ENCODE measurements at regions not wholly inside any gene's neighbourhood (a gene's known extent, or its start where the extent isn't known, plus 50 kb on each side); places are given as distances from the start of the nearest gene placed in this dataset.

DNA sequence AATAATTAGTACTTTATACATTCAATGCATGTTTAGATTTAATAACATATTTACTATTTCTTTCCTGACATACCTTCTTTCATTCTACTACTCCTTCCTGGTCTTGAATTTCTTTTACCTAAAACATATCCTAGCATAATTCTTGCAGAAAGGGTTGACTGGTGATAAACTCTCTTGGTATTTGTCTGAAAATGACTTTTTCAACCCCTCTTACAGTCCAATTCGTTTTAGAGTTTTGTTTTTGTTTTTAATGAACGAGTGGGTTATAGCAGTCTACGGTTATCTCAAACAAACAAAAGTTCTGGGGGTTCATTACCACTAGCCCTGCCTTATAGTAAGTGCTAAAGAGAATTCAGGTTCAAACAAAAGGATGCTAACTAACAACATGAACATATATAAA is 69.6 kb upstream of the ALDH1B1 start (continued):
- TF ChIP-seq, protein P1, sequence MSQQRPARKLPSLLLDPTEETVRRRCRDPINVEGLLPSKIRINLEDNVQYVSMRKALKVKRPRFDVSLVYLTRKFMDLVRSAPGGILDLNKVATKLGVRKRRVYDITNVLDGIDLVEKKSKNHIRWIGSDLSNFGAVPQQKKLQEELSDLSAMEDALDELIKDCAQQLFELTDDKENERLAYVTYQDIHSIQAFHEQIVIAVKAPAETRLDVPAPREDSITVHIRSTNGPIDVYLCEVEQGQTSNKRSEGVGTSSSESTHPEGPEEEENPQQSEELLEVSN (IDR thresholded peaks at IDR 0.05) = no peak
- TF ChIP-seq TEAD4 (IDR thresholded peaks at IDR 0.05; ENCODE audit: low read depth, low read length) (no peak), GTF2F1 (IDR thresholded peaks at IDR 0.05; ENCODE audit: borderline replicate concordance, low read depth, low read length) (no peak), PHF8 (conservative IDR thresholded peaks at IDR 0.05; ENCODE audit: low read depth, low read length) (no peak), YY1 (IDR thresholded peaks at IDR 0.05; ENCODE audit: low read depth, low read length) (no peak), CREB1 (IDR thresholded peaks at IDR 0.05) (no peak), POU5F1 (IDR thresholded peaks at IDR 0.05; ENCODE audit: low read depth, low read length) (no peak), JUN (IDR thresholded peaks at IDR 0.05; ENCODE audit: low read depth, low read length) (no peak)

Data from H1 (cell line).